ENCODE measurements at regions not wholly inside any gene's neighbourhood (a gene's known extent, or its start where the extent isn't known, plus 50 kb on each side); places are given as distances from the start of the nearest gene placed in this dataset.

GRCh38 chr10:2263561-2263960, 526.2 kb upstream of the ADARB2 start:
- no peak for TF ChIP-seq CTCF (conservative IDR thresholded peaks at IDR 0.05; ENCODE audit: low read length)
- H3K4me3 ChIP-seq (ENCODE audit: low read length): no peak overlapping the region
- no peak for DNase-seq (ENCODE audit: low read depth)

GRCh38 chr10:2262878-2263277, 525.6 kb upstream of the ADARB2 start:
- no peak for TF ChIP-seq CTCF (conservative IDR thresholded peaks at IDR 0.05; ENCODE audit: low read length)
- no peak overlapping the region for H3K4me3 ChIP-seq (ENCODE audit: low read length)
- DNase-seq (ENCODE audit: low read depth): no peak

DNA sequence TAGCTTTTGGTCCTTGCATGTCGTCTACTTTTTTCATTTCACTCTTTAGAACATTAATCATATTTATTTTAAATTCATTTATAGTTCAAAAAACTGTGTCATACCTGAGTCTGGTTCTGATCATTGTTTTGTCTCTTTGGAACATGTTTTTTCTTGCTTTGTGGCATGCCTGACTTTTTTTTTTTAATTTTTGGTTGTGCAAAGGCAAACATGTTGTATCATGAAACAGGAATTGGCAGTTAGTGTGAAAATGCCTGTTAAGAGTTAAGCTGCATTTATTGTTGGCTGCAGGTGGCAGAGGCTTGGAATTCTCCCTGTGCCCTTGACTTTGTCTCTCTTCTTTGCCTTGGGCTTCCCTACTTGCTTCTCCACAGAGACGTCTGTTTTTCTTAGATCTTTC, 525.0 kb upstream of the ADARB2 start:
- no peak for DNase-seq (ENCODE audit: low read depth)
- TF ChIP-seq CTCF (conservative IDR thresholded peaks at IDR 0.05; ENCODE audit: low read length): no peak
- H3K4me3 ChIP-seq (ENCODE audit: low read length): no peak overlapping the region

- TF ChIP-seq CTCF (conservative IDR thresholded peaks at IDR 0.05; ENCODE audit: low read length): no peak
- no peak overlapping the region for H3K4me3 ChIP-seq (ENCODE audit: low read length)
- DNase-seq (ENCODE audit: low read depth): no peak
These were observed 518.9 kb upstream of the ADARB2 start for GRCh38 chr10:2256241-2256640.

GRCh38 chr10:2252096-2252495, 514.8 kb upstream of the ADARB2 start:
- TF ChIP-seq CTCF (conservative IDR thresholded peaks at IDR 0.05; ENCODE audit: low read length): no peak
- no peak for DNase-seq (ENCODE audit: low read depth)
- no peak overlapping the region for H3K4me3 ChIP-seq (ENCODE audit: low read length)

DNA sequence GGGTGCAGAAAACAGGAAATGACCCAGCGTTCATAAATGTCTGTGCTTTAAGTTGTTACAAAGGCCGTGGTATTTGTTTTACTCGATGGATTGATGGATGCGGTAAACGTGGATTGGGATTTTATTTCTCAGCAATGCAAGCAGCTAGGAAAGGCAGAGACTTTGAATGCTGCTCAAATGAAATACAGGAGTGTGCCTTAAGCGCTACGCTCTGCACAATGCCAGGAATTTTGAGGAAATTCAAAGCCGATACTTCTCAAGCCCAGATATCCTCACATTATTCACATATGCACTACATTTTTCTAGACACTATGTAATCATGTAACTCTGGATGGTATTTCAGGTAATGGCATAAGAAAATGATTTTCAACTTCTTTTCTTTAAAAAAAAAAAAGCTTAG, 514.3 kb upstream of the ADARB2 start:
- DNase-seq (ENCODE audit: low read depth): no peak
- no peak for TF ChIP-seq CTCF (conservative IDR thresholded peaks at IDR 0.05; ENCODE audit: low read length)
- H3K4me3 ChIP-seq (ENCODE audit: low read length): no peak overlapping the region

- no peak for DNase-seq (ENCODE audit: low read depth)
- no peak for TF ChIP-seq CTCF (conservative IDR thresholded peaks at IDR 0.05; ENCODE audit: low read length)
- no peak overlapping the region for H3K4me3 ChIP-seq (ENCODE audit: low read length)
These were observed 509.4 kb upstream of the ADARB2 start for GRCh38 chr10:2246747-2247146.

Data from AG10803 (cell line).